HepG2 (cell line): ENCODE measurements at regions not wholly inside any gene's neighbourhood (a gene's known extent, or its start where the extent isn't known, plus 50 kb on each side); places are given as distances from the start of the nearest gene placed in this dataset.

Experiments used
- ATAC-seq: fragments of 200-7000 bp; cut with Tn5 transposase; 3 replicates; pipeline ENCODE4 v1.9.1; 2020; ENCODE audit warnings: mild to moderate bottlenecking, moderate library complexity
- BruUV-seq: library from RNA; stranded (reverse); fragments of 400-500 nt; replicated peaks from 2 replicates; lab custom pipeline; 2021; lab: Mats Ljungman, UMichigan
- CTCF ChIA-PET: fragments of 300-600 bp; formaldehyde crosslinking; extraction: SDS; loops from one replicate; lab custom pipeline; 2021; ENCODE audit warnings: low total read pairs, inconsistent platforms, low intra/inter-chr PET ratio; lab: Yijun Ruan, JAX
- POLR2A ChIA-PET: fragments of 350-600 bp; sonication (Branson Sonifier 250); formaldehyde crosslinking; loops from one replicate; lab custom pipeline; 2020; ENCODE audit warnings: antibody characterized with exemption, inconsistent platforms; lab: Yijun Ruan, JAX
- DNase-seq: peaks from one replicate; pipeline ENCODE4 v3.0.0-alpha.2; 2015; ENCODE audit warnings: low spot score
- FAIRE-seq: peaks from 3 replicates; lab custom pipeline; 2011; peaks lifted over from hg19 to GRCh38; lab: Jason Lieb, UNC
- H2AFZ ChIP-seq: one replicate; pipeline ENCODE4 v1.6.1; 2011; ENCODE audit warnings: low read length, inconsistent platforms
- H3K27ac ChIP-seq: fragments of 300-600 bp; 3 replicates; pipeline ENCODE4 v1.8.0; 2011; ENCODE audit warnings: mixed run types, mild to moderate bottlenecking, mixed read lengths, low read length, inconsistent platforms; ENCODE audit not compliant: insufficient read depth; ENCODE audit errors: extremely low read length
- H3K27me3 ChIP-seq, 2 experiments: fragments of 200-600 bp in 1 of 2; 2 replicates in 1 of 2; 3 replicates in 1 of 2; pipeline versions ENCODE4 v1.6.0 to v1.8.0; 2011; ENCODE audit warnings: low read length in 2 of 2, mild to moderate bottlenecking in 2 of 2, moderate library complexity in 2 of 2, inconsistent platforms in 1 of 2; ENCODE audit not compliant: insufficient read depth in 2 of 2, control insufficient read depth in 1 of 2
- H3K36me3 ChIP-seq, 2 experiments: fragments of 200-600 bp in 1 of 2; replicated peaks in 1 of 2; 2 replicates in 1 of 2; 3 replicates in 1 of 2; pipeline versions ENCODE4 v1.5.1 to v1.8.0; 2011; ENCODE audit warnings: low read length in 2 of 2, inconsistent platforms in 1 of 2; ENCODE audit not compliant: insufficient read depth in 2 of 2, control insufficient read depth in 1 of 2
- H3K4me1 ChIP-seq: 2 replicates; pipeline ENCODE4 v1.5.1; 2012; ENCODE audit warnings: low read length, inconsistent platforms; ENCODE audit not compliant: insufficient read depth
- H3K4me2 ChIP-seq: 2 replicates; pipeline ENCODE4 v1.6.0; 2011; ENCODE audit warnings: low read depth, low read length, inconsistent platforms
- H3K4me3 ChIP-seq, 3 experiments: fragments of 200-600 bp in 1 of 3; sonication (generic), shearing (Covaris generic) in 1 of 3; replicated peaks in 1 of 3; 2 replicates each; pipeline ENCODE4 v1.5.1; 2011 to 2016; ENCODE audit warnings: low read length in 3 of 3, inconsistent platforms in 2 of 3, low read depth in 2 of 3, mild to moderate bottlenecking in 2 of 3, control low read depth in 1 of 3, mixed read lengths in 1 of 3; ENCODE audit not compliant: insufficient read depth in 1 of 3
- H3K79me2 ChIP-seq: one replicate; pipeline ENCODE4 v1.6.1; 2011; ENCODE audit warnings: low read length, inconsistent platforms; ENCODE audit not compliant: insufficient read depth
- H3K9ac ChIP-seq: 2 replicates; pipeline ENCODE4 v1.6.0; 2011; ENCODE audit warnings: mild to moderate bottlenecking, low read depth, low read length, inconsistent platforms; ENCODE audit not compliant: insufficient read depth
- H3K9me3 ChIP-seq: 2 replicates; pipeline ENCODE4 v1.5.1; 2012; ENCODE audit warnings: mild to moderate bottlenecking, low read length
- H4K20me1 ChIP-seq: 2 replicates; pipeline ENCODE4 v1.6.0; 2011; ENCODE audit warnings: inconsistent platforms, mild to moderate bottlenecking, low read length, moderate library complexity; ENCODE audit not compliant: insufficient read depth
- BORCS8-MEF2B ChIP-seq: sonication (generic); formaldehyde crosslinking; IDR thresholded peaks from 2 replicates; pipeline ENCODE4 v1.8.0; 2022; ENCODE audit warnings: mild to moderate bottlenecking, missing genetic modification reagents
- PPARG ChIP-seq: conservative IDR thresholded peaks from 2 replicates; pipeline ENCODE4 v1.6.1; 2016; ENCODE audit warnings: missing biosample characterization, missing genetic modification reagents
- ZBTB7B ChIP-seq: sonication (generic); formaldehyde crosslinking; IDR thresholded peaks from 2 replicates; pipeline ENCODE4 v1.4.0; 2020; ENCODE audit warnings: missing genetic modification reagents
- ZNF256 ChIP-seq: sonication (generic); formaldehyde crosslinking; conservative IDR thresholded peaks from 2 replicates; pipeline ENCODE4 v1.4.0; 2020; ENCODE audit warnings: missing genetic modification reagents
- ZNF432 ChIP-seq: sonication (generic); formaldehyde crosslinking; IDR thresholded peaks from 2 replicates; pipeline ENCODE4 v1.5.0; 2020; ENCODE audit warnings: missing genetic modification reagents, mild to moderate bottlenecking, borderline replicate concordance
- ZNF468 ChIP-seq: sonication (generic); formaldehyde crosslinking; IDR thresholded peaks from 2 replicates; pipeline ENCODE4 v1.8.0; 2022; ENCODE audit warnings: mild to moderate bottlenecking, moderate library complexity, missing genetic modification reagents
- WGBS: methylation state at CpG from one replicate; pipeline ENCODE4 v1.1.6; 2017; ENCODE audit warnings: low lambda C conversion rate; 5-methylcytosine and 5-hydroxymethylcytosine counted together
- in situ Hi-C: cut with HindIII; loops from 2 replicates; pipeline ENCODE4 v1.10.0; 2017; ENCODE audit warnings: low pct_unique_long_range_greater_than_20kb; ENCODE audit not compliant: extremely low pct_ligation_motif_present
- intact Hi-C: fragments of 100-400 bp; cut with micrococcal nuclease; formaldehyde crosslinking; loops from one replicate; pipeline ENCODE4 v1.10.0; 2022; ENCODE audit not compliant: unreplicated experiment
- TF ChIP-seq, protein P1 (sequence below): IDR thresholded peaks from 2 replicates; pipeline ENCODE4 v1.6.1; 2016; ENCODE audit warnings: low read depth, borderline replicate concordance
- TF ChIP-seq, protein P2 (sequence below): IDR thresholded peaks from 2 replicates; pipeline ENCODE4 v1.6.1; 2018; ENCODE audit warnings: missing genetic modification reagents
- TF ChIP-seq, protein P3 (sequence below): sonication (generic); formaldehyde crosslinking; IDR thresholded peaks from 2 replicates; pipeline ENCODE4 v1.4.0; 2020; ENCODE audit warnings: mild to moderate bottlenecking, missing genetic modification reagents
- TF ChIP-seq, protein P4 (sequence below): sonication (generic); formaldehyde crosslinking; IDR thresholded peaks from 2 replicates; pipeline ENCODE4 v1.4.0; 2020; ENCODE audit warnings: mild to moderate bottlenecking, missing genetic modification reagents

DNA sequence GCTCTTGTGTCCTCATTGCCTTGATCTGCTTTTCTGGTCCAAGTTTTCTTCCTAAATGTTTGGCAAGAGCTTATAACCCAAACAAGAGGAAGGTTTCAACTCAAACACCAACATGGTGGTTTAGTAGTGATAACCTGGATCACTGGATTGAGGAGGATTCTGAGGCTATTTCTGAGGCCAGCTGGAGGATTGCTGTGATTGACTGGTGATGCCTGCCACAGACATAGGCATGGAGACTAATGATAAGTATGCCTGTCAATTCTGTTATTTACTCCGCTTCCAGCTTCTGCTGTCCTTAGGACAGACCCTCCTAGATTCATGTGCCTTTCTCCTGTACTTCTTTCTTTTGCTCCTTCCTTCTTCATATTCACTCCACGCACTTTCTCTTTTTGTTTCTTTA lies 150.5 kb downstream of the SHQ1 start (continued):
- TF ChIP-seq, protein P1, sequence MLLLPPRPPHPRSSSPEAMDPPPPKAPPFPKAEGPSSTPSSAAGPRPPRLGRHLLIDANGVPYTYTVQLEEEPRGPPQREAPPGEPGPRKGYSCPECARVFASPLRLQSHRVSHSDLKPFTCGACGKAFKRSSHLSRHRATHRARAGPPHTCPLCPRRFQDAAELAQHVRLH (CRISPR knock-in tag) = no peak
- TF ChIP-seq ZNF432 (CRISPR knock-in tag) (no peak), ZBTB7B (CRISPR knock-in tag) (no peak), ZNF256 (no peak)
- TF ChIP-seq, protein P2, sequence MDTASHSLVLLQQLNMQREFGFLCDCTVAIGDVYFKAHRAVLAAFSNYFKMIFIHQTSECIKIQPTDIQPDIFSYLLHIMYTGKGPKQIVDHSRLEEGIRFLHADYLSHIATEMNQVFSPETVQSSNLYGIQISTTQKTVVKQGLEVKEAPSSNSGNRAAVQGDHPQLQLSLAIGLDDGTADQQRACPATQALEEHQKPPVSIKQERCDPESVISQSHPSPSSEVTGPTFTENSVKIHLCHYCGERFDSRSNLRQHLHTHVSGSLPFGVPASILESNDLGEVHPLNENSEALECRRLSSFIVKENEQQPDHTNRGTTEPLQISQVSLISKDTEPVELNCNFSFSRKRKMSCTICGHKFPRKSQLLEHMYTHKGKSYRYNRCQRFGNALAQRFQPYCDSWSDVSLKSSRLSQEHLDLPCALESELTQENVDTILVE = no peak

DNA sequence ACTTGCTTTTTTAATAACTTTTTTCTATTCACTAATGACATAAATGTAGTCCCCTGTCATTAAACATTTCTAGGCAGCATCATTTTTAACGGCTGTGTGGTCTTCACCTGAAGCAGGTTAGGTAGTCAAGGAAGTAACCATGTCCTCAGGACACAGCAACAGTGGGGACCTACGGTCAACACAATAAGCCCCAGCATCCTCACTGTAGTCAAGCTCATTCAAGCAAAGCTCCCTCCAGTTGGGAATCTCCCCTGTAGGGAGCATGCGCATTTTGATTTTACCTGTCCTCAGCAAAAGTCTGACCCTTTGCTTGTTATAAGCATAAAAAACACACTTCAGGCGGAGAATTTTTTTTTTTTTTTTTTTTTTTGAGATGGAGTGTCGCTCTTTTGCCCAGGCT lies 151.4 kb downstream of the SHQ1 start:
- WGBS = 33% methylated on average over 5 of the region's 5 CpGs
- no peak for DNase-seq
- H3K27ac ChIP-seq = no peak overlapping the region
- no TSS peak for BruUV-seq
- no peaks in the 10 kb centered on the region for H3K36me3 ChIP-seq
- H4K20me1 ChIP-seq = no peaks in the 10 kb centered on the region
- H2AFZ ChIP-seq = no peak overlapping the region
- H3K79me2 ChIP-seq = no peaks in the 10 kb centered on the region
- H3K9me3 ChIP-seq = no peaks in the 10 kb centered on the region
- intact Hi-C loops (no loop called here), in situ Hi-C loops (no loop called here)
- ChIA-PET CTCF (no interaction called here), POLR2A (no interaction called here)
- H3K9ac ChIP-seq = no peak overlapping the region
- H3K4me3 ChIP-seq = no peak overlapping the region
- ATAC-seq = no peak
- no peak for FAIRE-seq
- H3K27me3 ChIP-seq = peaks cover 0 to 3% of the 10 kb centered on the region in 2 experiments; a peak in 3 of 5 replicates
- H3K4me2 ChIP-seq = no peak overlapping the region
- peaks cover 2% of the 10 kb centered on the region for H3K4me1 ChIP-seq
- TF ChIP-seq, protein P3, sequence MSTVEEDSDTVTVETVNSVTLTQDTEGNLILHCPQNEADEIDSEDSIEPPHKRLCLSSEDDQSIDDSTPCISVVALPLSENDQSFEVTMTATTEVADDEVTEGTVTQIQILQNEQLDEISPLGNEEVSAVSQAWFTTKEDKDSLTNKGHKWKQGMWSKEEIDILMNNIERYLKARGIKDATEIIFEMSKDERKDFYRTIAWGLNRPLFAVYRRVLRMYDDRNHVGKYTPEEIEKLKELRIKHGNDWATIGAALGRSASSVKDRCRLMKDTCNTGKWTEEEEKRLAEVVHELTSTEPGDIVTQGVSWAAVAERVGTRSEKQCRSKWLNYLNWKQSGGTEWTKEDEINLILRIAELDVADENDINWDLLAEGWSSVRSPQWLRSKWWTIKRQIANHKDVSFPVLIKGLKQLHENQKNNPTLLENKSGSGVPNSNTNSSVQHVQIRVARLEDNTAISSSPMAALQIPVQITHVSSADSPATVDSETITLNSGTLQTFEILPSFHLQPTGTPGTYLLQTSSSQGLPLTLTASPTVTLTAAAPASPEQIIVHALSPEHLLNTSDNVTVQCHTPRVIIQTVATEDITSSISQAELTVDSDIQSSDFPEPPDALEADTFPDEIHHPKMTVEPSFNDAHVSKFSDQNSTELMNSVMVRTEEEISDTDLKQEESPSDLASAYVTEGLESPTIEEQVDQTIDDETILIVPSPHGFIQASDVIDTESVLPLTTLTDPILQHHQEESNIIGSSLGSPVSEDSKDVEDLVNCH = no peak
- TF ChIP-seq, protein P4, sequence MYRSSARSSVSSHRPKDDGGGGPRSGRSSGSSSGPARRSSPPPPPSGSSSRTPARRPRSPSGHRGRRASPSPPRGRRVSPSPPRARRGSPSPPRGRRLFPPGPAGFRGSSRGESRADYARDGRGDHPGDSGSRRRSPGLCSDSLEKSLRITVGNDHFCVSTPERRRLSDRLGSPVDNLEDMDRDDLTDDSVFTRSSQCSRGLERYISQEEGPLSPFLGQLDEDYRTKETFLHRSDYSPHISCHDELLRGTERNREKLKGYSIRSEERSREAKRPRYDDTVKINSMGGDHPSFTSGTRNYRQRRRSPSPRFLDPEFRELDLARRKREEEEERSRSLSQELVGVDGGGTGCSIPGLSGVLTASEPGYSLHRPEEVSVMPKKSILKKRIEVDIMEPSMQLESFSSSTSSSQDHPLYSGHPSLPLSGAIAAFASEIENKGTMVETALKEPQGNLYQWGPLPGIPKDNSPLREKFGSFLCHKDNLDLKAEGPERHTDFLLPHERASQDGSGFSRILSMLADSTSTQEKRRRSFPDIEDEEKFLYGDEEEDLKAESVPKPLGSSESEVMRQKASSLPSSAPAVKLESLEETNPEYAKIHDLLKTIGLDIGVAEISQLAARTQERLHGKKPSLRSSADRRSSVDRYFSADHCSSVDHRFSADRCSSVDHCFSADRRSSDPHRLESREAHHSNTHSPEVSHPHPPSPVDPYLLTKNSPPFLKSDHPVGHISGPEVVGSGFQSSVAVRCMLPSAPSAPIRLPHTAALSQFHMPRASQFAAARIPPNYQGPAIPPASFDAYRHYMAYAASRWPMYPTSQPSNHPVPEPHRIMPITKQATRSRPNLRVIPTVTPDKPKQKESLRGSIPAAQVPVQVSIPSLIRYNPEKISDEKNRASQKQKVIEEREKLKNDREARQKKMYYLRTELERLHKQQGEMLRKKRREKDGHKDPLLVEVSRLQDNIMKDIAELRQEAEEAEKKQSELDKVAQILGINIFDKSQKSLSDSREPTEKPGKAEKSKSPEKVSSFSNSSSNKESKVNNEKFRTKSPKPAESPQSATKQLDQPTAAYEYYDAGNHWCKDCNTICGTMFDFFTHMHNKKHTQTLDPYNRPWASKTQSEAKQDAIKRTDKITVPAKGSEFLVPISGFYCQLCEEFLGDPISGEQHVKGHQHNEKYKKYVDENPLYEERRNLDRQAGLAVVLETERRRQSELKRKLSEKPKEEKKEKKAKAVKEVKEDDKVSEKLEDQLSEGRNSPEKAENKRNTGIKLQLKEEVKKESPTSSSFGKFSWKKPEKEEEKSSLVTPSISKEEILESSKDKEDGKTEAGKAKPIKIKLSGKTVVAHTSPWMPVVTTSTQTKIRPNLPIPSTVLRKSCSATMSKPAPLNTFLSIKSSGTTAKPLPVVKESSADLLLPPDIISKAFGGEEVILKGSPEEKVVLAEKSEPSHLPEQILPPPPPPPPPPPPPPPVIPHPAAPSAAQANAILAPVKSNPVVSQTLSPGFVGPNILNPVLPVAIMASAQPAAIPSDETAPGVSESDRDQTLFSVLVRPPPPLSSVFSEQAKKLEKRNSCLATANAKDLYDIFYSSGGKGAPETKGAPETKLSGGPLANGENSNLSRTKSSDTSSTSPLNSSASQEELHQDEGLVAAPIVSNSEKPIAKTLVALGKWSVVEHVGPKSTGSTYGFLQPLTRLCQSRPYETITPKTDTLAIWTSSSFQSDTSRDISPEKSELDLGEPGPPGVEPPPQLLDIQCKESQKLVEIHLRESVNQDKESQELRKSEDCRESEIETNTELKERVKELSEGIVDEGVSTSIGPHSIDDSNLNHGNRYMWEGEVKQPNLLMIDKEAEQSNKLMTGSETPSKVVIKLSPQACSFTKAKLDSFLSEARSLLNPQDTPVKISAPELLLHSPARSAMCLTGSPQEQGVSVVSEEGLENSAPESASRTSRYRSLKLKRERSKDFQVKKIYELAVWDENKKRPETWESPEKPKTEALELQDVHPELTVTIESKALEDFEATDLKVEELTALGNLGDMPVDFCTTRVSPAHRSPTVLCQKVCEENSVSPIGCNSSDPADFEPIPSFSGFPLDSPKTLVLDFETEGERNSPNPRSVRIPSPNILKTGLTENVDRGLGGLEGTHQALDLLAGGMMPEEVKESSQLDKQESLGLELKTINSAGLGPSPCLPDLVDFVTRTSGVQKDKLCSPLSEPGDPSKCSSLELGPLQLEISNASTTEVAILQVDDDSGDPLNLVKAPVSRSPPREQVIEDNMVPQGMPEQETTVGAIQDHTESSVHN (CRISPR knock-in tag) = no peak
- TF ChIP-seq ZNF468 (CRISPR knock-in tag) (no peak), PPARG (no peak), BORCS8-MEF2B (CRISPR knock-in tag) (no peak)
